HG02798 (cell line): ENCODE measurements at regions not wholly inside any gene's neighbourhood (a gene's known extent, or its start where the extent isn't known, plus 50 kb on each side); places are given as distances from the start of the nearest gene placed in this dataset.
"Not testable (repeated sequence)": the region's sequence is repeated elsewhere in the genome, so short reads cannot be mapped to it uniquely, and the experiment has no call there.

Source experiments
- ATAC-seq: cut with Tn5 transposase; IDR thresholded peaks from one replicate; pipeline ENCODE4 v1.9.1; 2021; ENCODE audit warnings: mild to moderate bottlenecking; ENCODE audit not compliant: unreplicated experiment, poor library complexity

DNA sequence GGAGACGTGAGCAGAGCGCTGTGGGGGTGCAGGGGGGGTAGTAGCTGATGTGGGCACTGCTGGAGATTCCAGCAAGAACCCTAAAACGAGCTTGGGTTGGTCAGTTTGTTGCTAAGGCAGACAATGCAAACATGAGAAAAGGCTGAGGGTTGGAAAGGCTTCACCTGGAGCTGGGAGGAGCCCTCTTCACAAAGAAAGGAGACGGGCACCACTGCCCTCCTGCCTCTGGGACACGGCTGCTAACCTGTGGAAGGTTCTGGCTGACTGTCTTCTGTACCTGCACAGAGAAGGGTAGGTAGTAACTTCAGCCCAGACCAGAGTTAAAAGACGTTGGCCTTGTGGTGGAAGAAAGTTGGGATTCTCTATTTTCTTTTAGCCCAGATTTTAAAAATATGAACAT lies 108.7 kb downstream of the SUCLA2 start:
- ATAC-seq, result no peak

DNA sequence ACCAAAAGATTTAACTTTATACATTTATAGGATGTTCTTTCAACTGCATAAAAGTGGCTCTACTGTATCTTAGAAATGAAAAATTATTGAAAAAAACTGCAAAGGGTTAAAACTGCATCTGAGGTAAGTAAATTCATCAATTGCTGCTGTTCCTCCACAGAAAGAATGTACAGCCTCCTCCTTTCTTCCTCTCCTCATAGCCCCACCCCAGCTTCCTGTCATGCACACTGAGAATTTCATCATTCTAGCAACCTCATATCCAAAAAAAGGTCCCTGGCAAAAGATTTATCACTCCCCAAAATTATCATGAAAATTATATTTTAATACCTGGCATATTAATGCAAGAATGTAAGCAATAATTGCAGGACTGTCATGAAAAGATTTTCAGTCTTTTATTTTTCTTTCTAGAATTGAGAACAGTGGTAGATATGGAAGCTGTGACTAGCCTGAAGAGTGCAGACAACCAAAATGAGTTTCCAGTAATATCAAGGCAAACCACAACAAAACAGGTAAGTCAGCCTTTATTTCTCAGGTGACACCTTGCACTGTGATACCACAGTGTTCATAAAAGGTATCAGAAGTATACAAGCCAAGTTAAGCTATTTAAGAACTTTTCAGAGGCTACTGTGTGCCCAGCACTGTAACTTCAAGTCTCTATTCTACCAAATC lies 110.8 kb downstream of the SUCLA2 start:
- no peak for ATAC-seq

DNA sequence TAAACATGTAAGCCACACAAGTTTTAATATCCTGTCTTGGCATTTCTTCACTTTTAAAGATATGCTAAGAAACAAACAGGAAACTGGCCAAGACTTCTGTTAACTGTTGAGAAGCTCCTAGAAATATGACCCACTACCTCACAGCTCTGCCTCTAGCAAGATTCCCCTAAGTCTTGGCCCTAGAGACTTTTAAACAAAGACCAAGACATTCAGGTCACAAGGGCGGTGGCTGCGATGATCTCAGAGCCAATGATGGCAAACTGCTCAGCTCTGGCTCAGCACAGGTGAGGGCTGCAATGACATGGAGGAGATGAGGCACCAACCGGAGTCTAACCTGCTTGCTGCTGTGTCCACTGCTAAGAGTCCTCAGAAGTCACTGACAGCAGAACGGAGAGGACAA lies 114.8 kb downstream of the SUCLA2 start:
- no peak for ATAC-seq

DNA sequence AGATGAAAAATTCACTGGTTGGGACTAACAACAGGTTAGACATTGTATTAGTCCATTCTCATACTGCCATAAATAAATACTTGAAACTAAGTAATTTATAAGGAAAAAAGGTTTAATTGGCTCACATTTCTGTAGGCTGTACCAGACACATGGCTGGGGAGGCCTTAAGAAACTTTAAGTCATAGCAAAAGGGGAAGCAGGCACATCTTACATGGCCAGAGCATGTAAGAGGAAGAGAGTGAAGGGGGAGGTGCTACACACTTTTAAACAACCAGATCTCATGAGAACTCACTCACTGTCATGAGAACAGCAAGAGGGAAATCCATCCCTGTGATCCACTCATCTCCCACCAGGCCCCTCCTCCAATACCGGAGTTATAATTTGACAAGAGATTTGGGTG lies 125.9 kb downstream of the SUCLA2 start:
- no peak for ATAC-seq

DNA sequence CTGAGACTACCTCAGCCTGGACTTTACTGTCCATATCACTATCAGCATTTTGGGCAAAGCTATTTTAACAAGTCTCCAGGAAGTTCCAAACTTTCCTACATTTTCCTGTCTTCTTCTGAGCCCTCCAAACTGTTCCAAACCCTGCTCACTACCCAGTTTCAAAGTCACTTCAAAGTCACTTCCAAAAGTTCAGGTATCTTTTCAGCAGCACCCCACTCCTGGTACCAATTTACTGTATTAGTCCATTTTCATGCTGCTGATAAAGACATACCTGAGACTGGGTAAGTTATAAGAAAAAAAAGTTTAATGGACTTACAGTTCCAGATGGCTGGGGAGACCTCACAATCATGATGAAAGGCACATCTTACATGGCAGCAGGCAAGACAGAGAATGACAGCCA lies 127.1 kb downstream of the SUCLA2 start:
- not testable (repeated sequence) for ATAC-seq

DNA sequence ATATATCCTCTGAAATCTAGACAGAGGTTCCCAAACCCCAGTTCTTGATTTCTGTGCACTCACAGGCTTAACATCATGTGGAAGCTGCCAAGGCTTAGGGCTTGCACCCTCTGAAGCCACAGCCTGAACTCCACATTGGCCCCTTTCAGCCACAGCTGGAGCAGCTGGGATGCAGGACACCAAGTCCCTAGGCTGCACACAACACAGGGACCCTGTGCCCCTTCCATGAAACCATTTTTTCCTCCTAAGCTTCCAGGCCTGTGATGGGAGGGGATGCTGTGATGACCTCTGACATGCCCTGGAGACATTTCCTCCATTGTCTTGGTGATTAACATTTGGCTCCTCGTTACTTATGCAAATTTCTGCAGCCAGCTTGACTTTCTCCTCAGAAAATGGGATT lies 127.8 kb downstream of the SUCLA2 start:
- ATAC-seq, result not testable (repeated sequence)

DNA sequence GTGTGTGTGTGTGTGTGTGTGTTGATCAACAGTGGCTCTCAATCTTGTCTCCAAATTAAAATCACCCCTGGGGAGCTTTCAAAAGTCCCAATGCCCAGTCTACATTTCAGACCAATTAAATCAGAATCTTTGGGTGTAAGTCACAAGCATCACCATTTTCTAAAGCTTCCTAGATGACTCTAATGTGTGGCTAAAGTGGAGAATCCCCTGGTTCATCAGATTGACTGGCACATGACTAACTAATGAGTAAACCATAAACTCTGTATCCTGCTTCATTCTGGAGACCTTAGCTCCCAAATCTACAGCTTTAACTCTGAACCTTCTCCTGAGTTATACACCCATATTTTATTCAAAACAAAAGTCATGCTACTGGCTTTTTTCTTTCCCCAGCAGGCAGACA lies 131.3 kb downstream of the SUCLA2 start:
- ATAC-seq, result no peak

DNA sequence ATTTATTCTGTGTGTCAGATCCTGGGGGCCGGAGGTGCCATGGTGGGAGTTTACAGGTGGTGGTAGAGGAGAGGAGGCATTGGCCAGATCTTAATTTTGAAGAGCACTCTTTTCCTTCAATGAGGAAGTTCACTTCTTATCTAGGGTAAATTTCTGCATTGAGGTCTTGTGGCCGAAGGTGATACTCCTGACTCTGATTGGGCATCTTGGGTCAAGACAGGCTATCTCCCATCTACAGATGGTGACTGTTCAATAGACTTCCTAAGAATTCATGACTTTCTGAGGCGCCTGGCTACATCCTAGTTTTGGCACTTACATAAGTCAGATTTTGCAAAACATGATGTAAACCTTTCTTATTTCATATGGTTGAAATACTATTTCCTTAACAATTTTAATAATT lies 135.2 kb downstream of the SUCLA2 start:
- no peak for ATAC-seq

DNA sequence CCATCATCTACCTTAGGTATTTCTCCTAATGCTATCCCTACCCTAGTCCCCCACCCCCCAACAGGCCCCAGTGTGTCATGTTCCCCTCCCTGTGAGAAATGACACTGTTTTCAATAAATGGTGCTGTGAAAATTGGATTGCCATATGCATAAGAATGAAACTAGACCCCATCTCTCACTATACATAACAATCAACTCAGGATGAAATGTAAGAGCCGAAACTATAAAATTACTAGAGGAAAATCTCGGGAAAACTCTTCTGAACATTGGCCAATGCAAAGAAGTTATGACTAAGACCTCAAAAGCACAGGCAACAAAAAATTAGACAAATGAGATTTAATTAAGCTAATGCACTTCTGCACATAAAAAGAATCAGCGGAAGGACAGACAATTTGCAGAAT lies 138.2 kb downstream of the SUCLA2 start:
- ATAC-seq, result no peak

DNA sequence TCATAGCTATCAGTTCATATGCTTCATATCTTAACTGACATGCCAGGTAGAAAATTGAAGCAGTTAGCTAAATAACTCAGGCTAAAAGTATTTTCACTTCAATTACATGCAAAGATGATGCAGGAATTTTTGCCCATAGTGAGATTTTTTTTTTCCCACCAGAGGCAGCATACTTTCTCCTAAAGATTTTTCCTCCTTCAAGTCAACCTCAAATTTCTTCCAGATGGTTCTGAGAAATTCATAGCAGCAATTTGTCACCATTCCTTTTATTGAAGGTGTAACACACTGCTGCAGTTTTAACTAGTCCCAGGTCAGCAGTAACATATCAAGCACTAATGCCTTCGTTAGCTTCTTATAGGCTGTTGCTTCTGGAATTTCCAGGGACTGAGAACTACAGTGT lies 141.9 kb downstream of the SUCLA2 start:
- ATAC-seq, result no peak

DNA sequence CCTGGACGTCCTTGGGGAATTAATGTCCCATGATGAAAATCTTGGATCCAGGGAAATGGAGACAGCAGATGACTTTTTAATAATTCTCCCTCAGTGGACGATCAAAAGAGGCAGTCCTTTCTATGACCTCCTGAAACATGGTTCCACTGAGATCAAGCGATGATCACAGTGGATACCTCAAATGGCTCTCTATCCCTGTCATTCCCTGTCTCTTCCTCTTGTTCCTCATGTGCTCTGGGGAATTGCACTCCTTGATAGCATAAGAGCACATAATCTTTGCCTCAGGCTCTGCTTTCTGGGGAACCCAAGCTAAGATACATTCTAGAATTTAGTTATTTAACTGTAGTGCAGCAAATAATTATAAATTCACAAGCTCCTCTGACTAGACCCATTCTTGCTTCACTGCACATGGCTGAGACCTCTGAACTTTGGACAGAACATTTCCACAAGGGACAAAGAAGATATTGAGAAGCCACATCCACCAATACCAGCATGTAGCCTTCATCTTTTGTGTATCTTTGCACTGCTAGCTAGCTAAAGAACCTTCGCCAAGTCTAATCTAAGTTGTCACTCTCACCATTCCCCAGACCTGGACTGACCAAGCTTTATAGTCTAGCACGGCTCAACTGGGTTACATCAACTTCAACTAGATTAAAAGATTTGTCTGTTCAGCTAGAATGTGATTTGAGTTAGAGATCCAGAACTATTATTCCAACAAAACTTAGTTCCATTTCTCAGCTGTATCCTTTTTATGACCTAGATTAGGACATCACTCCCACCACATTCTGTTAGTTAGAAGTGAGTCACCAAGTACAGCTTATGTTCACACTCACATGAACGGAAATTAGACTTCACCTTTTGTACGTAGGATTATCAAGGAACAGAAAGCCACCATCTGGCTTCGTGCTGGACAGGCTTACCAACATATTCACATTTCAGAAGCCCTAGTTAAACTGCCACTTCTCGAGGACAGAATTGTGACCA lies 142.7 kb downstream of the SUCLA2 start:
- no peak for ATAC-seq

DNA sequence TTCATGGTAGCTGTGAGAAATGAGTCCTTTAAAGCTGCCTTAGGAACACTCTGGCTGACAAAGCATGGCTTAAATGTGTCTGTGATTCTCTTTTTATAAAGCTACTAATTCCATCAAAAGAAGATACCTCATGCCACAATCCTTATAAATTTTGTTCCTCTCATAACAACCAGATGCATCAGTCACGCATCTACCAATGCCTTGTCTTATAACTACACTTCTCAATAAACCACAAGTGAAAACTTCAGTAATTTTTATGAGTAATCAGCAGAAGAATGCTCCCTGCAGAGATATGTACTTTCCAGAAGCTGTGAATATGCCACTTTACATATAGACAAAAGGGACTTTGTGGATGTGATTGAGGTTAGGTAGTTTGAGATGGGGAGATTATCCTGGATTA lies 147.8 kb downstream of the SUCLA2 start:
- no peak for ATAC-seq

DNA sequence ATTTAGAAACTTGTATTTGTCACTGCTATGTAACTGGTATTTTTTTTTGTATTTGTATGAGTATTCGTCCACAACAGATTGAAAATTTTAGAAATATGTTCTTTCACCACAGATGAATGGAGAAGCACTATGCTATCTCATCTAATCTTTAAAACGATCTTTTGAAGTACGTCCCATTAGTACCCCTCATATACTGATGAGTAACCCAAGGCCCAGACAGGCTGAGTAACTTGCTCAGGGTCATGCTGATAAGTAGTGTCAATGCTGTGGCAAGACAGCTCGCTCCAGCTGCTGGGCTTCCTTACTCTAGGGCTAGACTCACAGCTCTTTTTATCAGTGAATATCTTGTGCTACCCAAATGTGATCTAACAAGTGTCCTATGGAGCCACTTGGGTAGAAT lies 154.2 kb downstream of the SUCLA2 start:
- no peak for ATAC-seq

DNA sequence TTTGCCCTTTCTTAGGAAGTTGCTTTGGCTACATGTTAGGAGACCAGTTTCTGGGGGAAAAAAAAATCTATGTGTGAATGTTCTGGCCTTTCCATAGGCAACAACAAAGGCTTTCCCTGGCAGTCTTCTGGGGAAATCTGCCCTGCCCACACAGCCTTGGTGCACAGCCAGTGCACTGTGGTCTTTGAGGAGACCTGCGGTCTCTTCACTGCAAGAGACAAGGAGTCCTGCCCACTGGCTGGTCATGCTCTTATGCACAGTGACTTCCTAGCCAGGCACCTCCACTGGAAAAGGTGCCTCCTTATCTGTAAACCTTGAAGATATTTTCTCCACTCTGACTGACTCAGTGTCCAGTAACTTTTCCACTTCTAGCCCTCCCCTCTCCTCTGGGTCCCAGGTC lies 155.1 kb downstream of the SUCLA2 start:
- no peak for ATAC-seq

DNA sequence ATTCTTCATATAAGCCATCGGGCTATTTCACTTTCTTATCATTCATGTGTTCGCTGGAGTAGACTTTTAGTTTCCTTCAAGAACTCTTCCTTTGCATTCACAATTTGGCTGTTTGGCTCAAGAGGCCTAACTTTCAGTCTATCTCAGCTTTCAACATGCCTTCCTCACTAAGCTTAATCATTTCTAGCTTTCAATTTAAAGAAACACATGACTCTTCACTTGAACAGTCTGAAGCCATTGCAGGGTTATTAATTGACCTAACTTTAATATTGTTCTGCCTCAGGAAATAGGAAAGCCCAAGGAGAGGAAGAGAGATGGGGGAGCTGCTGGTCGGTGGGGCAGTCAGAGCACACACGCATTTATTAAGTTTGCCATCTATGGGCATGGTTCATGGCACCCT lies 158.1 kb downstream of the SUCLA2 start:
- ATAC-seq, result peak; percentile 54

DNA sequence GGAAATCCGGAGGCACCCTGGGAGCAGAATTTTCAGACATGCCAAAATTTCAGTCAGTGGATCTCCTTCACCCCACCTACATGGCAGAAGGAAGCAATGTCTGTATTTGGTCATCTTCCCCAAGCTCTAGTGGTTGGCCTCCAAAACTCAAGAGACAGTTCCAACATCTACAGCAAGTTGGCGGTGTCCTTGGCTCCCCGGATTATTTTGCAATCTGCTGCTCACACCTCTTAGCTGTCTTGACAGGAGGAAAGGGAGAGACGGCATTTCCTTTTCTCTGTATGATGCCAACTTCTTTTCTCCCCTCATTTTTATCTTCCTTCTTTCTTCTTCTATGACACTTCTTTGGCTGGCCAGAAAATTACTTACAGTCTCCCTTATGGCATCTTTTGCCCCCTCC lies 159.9 kb downstream of the SUCLA2 start:
- ATAC-seq, result no peak

DNA sequence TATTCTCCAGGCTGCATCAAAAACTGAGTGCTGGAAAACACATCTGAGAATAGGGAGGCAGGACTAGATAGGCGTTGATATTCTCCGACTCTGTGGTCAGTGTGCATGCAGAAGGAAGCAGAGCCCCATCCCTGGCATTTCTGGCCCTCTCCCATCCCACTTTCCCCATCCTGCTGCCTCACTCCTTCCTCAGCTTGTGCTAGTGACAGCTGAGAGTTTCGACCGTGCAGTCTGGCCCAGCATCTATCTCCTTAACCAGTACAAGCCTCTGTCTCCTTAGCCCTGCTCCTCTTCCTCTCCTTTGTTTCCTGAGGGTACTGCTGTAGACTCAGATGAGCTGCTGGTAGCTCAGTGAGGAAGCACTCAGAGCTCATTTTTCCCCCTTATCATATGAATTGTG lies 163.2 kb downstream of the SUCLA2 start:
- ATAC-seq, result no peak

DNA sequence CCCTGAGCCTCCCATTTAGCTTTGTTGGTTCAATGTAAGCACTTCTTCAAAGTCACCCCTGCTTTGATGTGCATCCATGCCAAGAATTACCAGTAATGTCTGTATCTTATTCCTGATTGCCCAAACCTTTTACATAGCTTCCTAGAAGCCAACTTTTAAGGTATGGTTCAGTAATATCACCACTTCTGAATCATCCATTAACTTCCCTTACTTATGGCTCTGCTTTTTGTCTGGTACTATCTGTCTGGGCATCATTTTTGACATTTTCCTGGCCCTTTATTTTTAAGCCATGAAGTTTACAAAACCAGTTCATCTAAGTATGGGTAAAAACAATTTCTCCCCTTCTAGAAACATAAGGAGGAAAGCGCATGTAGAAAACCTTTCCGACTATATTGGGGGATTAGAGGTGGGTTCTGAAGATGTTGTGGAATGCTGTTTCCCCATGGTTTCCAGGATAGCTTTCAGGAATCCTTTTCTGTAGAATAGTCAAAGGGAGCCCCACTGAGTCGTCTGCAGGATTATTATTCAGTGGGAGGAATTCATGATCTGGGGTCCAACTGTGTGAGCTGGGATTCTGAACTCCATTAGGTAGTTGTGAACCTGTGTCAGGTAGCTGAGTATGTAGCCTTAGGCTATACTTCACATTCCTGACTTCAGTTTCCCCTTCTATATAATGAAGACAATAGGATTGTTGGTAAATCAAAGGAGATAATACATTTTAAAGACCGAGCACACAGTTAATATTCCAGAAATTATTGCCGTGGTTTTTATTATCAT lies 163.8 kb downstream of the SUCLA2 start:
- ATAC-seq, result no peak

DNA sequence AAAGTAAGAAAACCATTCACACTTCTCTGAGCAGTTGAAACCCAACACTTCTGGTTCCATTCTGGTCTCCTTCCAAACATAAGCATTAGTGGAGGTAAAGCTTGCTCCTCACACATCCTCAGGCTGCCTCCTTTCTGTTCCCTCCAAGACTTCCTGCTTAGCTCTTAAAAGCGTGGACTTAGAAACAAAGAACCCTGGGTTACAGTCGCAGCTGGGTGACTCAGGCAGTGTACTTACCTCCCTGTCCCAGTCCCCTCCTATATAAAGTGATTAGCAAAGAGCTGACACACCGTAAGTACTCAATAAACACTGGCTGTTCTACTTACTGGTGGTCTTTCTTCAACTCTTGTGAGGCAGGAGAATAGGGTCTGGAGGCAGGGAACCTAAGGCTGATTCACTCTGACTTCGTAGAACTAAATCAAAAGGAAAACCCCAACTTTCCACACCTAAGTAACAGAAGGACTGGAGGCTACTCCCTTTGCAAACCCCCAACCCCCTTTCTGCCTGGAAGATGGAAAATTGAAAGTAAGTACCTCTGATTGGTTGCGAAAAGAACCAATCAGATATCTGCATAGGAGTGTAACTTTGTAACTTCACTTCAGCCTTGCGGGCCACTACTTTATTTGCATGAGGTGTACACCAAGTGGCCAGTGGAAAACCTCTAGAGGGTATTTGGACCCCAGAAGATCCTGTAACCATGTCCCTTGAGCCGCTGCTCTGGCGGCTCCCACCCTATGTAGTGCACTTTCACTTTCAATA lies 165.4 kb downstream of the SUCLA2 start:
- no peak for ATAC-seq

DNA sequence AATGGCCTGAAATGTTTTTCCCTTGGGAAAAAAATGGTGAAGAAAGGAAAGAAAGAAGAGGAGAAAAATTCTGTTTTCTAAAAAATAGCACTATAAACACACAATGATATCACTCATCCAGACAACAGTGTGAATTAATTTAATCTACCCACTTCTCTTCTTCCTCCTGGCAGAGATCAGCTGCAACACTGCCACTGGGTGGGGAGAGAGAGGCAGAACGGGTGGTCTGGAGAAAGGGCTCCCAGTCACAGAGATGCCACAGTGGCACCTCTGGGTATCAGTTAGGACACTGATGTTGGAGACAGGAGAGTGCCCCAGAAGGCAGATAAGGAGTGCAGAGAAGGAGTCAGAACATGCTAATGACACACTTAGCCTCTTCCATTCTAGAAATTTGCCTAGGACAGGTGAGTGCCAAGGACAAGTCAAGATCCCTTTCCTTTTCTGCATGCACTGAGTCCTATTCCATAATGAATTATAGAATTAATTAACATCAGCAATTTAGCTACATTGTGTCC lies 168.6 kb downstream of the SUCLA2 start:
- ATAC-seq, result no peak
